ENCODE measurements at regions not wholly inside any gene's neighbourhood (a gene's known extent, or its start where the extent isn't known, plus 50 kb on each side); places are given as distances from the start of the nearest gene placed in this dataset.
"Not testable (repeated sequence)": the region's sequence is repeated elsewhere in the genome, so short reads cannot be mapped to it uniquely, and the experiment has no call there.

- H3K27ac ChIP-seq = no peak overlapping the region
- no peaks in the 10 kb centered on the region for H3K9me3 ChIP-seq
- H3K4me3 ChIP-seq = no peak overlapping the region
- no peak for TF ChIP-seq POLR2AphosphoS5 (IDR thresholded peaks at IDR 0.05)
- no peak for TF ChIP-seq CTCF (IDR thresholded peaks at IDR 0.05)
- TF ChIP-seq POLR2A (IDR thresholded peaks at IDR 0.05) = no peak
- no peaks in the 10 kb centered on the region for H3K4me1 ChIP-seq (replicated peaks)
- H3K36me3 ChIP-seq = no peaks in the 10 kb centered on the region
- H3K27me3 ChIP-seq (replicated peaks; ENCODE audit: insufficient read depth) = no peaks in the 10 kb centered on the region
- no peak for DNase-seq (ENCODE audit: low spot score)
- intact Hi-C loops (cut with DNase I) = no loop called here
Measured at GRCh38 chr3:144491333-144491732, 519.7 kb downstream of the DIPK2A start.

- intact Hi-C loops (cut with DNase I); H3K9me3 ChIP-seq; H3K4me1 ChIP-seq (replicated peaks); H3K4me3 ChIP-seq; H3K36me3 ChIP-seq; DNase-seq (ENCODE audit: low spot score); H3K27me3 ChIP-seq (replicated peaks; ENCODE audit: insufficient read depth); H3K27ac ChIP-seq: not testable (repeated sequence)
- 97% methylated on average over 20 of the region's 20 CpGs for WGBS
Measured at GRCh38 chr3:144494651-144495050, 523.0 kb downstream of the DIPK2A start.

- Histone ChIP-seq H3K9me3 (no peaks in the 10 kb centered on the region), H3K27me3 (replicated peaks; ENCODE audit: insufficient read depth) (no peaks in the 10 kb centered on the region), H3K4me1 (replicated peaks) (no peaks in the 10 kb centered on the region), H3K4me3 (no peak overlapping the region), H3K27ac (no peak overlapping the region), H3K36me3 (no peaks in the 10 kb centered on the region)
- no peak for DNase-seq (ENCODE audit: low spot score)
- 41% methylated on average over 4 of the region's 4 CpGs for WGBS
- TF ChIP-seq CTCF (IDR thresholded peaks at IDR 0.05) = no peak
- TF ChIP-seq POLR2A (IDR thresholded peaks at IDR 0.05) = no peak
- TF ChIP-seq POLR2AphosphoS5 (IDR thresholded peaks at IDR 0.05) = no peak
- intact Hi-C loops (cut with DNase I) = no loop called here
Measured at GRCh38 chr3:144496141-144496835, 524.7 kb downstream of the DIPK2A start.

GRCh38 chr3:144497452-144497851, 525.8 kb downstream of the DIPK2A start:
- intact Hi-C loops (cut with DNase I) = no loop called here
- no peaks in the 10 kb centered on the region for H3K9me3 ChIP-seq
- no peaks in the 10 kb centered on the region for H3K4me1 ChIP-seq (replicated peaks)
- no peak overlapping the region for H3K4me3 ChIP-seq
- TF ChIP-seq POLR2A (IDR thresholded peaks at IDR 0.05) (no peak), POLR2AphosphoS5 (IDR thresholded peaks at IDR 0.05) (no peak), CTCF (IDR thresholded peaks at IDR 0.05) (no peak)
- no peaks in the 10 kb centered on the region for H3K27me3 ChIP-seq (replicated peaks; ENCODE audit: insufficient read depth)
- H3K27ac ChIP-seq = no peak overlapping the region
- DNase-seq (ENCODE audit: low spot score) = no peak
- H3K36me3 ChIP-seq = no peaks in the 10 kb centered on the region
- 91% methylated on average over 2 of the region's 2 CpGs for WGBS

GRCh38 chr3:144499001-144499930, 527.6 kb downstream of the DIPK2A start:
- intact Hi-C loops (cut with DNase I) = no loop called here
- 83% methylated on average over 2 of the region's 2 CpGs for WGBS
- no peak overlapping the region for H3K4me3 ChIP-seq
- TF ChIP-seq POLR2AphosphoS5 (IDR thresholded peaks at IDR 0.05) (no peak), CTCF (IDR thresholded peaks at IDR 0.05) (no peak), POLR2A (IDR thresholded peaks at IDR 0.05) (no peak)
- H3K4me1 ChIP-seq (replicated peaks) = no peaks in the 10 kb centered on the region
- no peaks in the 10 kb centered on the region for H3K9me3 ChIP-seq
- no peak overlapping the region for H3K27ac ChIP-seq
- H3K36me3 ChIP-seq = no peaks in the 10 kb centered on the region
- H3K27me3 ChIP-seq (replicated peaks; ENCODE audit: insufficient read depth) = no peaks in the 10 kb centered on the region
- no peak for DNase-seq (ENCODE audit: low spot score)
